Hypothalamus (tissue), 51 donors: ENCODE measurements at regions not wholly inside any gene's neighbourhood (a gene's known extent, or its start where the extent isn't known, plus 50 kb on each side); places are given as distances from the start of the nearest gene placed in this dataset.
"Not testable (repeated sequence)": the region's sequence is repeated elsewhere in the genome, so short reads cannot be mapped to it uniquely, and the experiment has no call there.

Source experiments
- DNase-seq, 51 donors: peaks; one replicate each; lab custom pipeline; 2025; lab: John Stamatoyannopoulos, UW

GRCh38 chr17:72175787-72176515, 55.1 kb downstream of the SOX9 start:
- peak in 9 of 51 donors; percentile 3 to 47 (median 13) for DNase-seq

DNA sequence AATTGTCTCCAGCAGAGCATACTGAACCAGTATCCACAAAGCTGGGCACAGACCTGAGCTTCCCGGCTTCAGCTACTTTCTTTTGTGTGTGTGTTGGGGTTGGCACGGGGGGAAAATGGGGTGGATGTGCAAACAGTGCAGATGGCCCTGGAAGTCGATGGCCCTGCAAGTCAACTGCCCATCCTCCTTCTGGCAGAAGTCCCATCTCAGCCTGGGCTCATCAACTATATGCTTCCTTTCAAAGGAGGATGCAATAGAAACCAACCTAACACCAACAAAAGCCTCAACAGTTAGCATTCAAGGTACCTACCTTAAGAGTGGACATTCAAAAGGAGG, 55.7 kb downstream of the SOX9 start:
- DNase-seq = no peak

GRCh38 chr17:72176951-72177660, 56.3 kb downstream of the SOX9 start:
- no peak for DNase-seq

DNA sequence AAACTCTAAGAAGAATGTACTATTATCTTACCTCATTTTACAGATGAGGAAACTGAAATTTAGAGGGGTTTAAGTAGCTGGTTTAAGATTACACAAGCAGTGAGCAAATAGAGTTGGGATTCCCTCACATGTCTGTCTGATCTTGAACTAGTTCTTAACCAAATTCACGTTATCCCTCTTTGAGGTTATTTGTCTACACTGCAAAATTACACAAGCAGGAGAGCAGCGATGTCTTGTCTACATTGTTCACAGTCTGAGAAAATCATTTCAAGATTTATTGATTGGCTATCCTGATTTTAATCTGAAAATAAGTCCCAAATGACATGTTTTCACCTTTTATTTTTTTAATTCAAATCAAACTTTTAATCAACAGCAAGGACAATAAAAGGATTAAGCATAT, 56.9 kb downstream of the SOX9 start:
- DNase-seq = no peak

GRCh38 chr17:72182371-72182873, 61.6 kb downstream of the SOX9 start:
- peak in 20 of 51 donors; percentile 5 to 68 (median 40) for DNase-seq

DNA sequence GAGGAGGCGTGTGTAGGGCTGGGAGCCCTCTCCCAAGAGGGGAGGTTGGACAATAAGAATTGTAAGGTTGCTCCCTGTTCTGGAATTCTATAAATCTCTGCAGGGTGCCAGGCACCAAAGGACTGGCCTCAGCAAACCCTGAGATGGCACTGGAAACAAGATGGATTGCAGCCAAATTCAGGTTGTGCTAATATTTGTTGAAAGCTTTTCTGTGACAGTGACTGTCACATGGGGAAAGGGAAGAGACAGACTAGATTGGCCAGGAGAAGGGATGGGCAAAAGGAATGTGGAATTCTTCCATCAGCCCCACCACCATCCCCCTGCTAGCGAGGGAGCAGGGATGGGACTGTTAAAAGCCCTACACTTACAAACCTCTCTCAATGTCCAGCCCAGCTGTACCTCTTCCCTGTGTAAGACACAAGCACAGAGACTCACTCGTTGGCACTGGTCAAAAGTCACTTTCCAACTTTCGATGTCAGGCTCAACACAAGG, 62.4 kb downstream of the SOX9 start:
- no peak for DNase-seq

GRCh38 chr17:72184805-72185204, 64.0 kb downstream of the SOX9 start:
- peak in 1 of 51 donors; percentile 3 for DNase-seq

GRCh38 chr17:72185564-72185963, 64.7 kb downstream of the SOX9 start:
- no peak for DNase-seq

DNA sequence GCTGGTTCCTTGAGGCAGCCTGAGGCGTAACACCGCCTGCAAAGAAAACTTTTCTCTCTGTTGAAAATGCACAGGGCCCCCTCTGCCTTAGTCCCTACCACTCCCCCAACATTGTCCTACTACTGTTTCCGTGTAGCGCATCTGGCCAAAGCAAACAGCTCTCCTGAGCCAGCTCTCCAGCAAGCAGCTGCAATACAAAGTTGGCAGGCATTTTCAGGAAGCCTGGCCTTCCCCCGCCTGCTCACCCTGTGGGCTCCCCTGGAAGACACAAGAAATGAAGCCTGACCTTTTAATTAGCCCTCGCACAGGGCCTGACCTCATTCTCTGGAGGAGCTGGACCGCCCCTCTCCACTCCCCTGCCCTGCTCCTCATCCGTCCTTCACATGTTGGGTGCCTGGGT, 66.7 kb downstream of the SOX9 start:
- peak in 2 of 51 donors; percentile 6 to 16 for DNase-seq

DNA sequence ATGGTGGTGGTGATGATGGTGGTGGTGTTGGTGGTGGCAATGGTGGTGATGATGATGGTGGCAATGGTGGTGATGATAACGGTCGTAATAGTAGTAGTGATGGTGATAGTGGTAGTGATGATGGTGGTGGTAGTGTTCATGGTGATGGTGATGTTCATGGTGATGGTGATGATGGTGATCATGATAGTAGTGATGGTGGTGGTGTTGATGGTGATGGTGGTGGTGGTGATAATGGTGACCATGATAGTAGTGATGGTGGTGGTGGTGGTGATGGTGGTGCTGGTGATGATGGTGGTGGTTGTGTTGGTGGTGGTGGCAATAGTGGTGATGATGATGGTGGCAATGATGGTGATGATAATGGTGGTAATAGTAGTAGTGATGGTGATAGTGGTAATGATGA, 68.0 kb downstream of the SOX9 start:
- no peak for DNase-seq

DNA sequence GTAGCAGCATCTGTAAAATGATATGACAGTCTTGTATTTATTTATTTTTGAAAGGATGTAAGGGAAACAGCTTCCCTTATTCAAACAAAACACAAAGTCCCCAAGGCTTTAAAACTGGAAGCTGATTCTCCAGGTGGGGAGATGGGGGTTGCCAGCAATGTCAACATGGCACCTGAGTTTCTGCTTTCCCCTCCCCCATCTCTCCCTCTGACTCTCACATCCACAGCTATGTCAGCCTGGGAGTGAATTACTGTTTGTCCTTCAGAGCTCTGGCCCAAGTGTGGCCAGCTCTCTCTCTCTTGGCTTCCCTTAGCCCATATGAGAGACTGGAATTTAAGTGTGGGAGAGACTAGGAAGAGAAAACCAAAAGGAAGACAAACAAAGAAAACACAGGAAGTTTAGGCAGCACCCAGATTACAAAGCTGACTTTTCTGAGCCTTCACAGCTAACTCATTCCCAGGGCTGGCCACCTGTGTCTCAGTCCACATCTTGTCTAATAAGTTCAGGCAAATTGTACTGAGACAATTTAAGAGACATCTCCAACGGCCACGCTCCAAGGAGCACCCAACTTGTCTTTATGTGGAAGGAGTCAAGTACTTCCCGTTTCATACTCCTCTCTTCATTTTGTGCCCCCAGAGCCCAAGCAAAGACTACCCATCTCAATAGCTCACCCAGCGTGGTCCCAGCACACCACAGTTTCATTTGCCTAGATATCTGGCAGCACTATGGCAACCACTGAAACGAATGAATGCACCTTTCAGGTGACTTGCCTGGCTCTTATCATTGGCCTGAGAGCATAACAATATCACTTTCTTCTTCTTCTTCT, 69.2 kb downstream of the SOX9 start:
- no peak for DNase-seq

GRCh38 chr17:72191356-72191755, 70.5 kb downstream of the SOX9 start:
- no peak for DNase-seq

DNA sequence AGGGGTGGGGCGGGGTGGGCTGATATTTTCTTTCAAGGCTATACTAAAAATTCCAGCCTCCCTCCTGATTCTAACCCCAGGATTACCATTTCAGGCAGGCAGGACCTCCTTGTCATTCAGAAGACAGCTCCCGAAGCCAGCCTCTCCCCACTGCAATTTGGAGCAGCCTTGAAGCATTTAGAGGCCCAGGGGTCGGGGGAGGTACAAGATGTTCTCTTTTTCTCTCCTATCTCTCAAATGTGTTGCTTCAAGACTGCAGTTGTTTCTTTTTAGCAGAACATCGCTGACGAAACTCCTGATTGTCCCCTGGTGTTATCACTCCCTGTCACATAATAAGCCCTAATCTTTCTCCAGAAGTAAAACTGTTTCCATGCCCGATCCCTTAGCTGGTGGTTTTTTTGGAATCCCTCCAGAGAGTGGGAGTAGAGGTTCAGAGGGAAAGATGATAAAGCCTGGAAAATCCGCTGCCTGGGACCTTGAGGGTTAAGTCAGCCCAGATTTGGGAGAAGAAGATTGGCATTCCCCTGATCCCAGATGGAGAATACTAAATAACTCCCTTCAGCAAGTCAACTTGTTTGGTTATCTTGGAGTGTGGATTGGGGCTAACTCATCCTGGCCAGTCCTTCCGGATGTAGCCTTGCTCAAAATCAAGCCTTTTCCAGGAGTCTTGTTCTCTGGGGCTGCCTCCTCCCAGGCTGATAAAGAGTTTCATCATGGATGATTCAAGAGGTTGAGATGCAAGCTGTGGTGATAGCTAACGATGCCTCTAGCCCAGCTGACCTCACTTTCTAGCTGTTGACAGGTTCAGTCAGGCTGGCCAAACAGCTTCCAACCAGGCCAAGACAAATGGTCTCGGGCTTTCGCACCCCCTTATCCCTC, 71.3 kb downstream of the SOX9 start:
- peak in 1 of 51 donors; percentile 34 for DNase-seq

DNA sequence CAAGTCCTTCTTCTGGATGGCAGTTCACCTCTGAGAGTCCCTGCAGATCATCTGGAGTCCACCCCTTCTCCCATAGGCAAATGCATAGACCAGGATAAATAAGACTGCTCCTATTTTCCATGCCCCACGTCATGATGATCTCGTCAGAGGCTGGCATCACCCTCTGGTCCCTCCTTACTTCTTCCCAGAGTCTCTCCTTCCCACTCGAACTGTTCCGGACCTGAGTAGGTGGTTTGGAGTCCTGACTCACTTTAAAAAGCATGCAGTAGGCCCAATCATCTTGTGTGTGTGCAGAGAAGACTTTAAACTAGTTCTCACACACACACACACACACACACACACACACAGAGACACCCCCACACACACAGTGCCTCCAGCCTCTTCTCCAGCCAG, 72.0 kb downstream of the SOX9 start:
- DNase-seq = peak in 1 of 51 donors; percentile 34

GRCh38 chr17:72193391-72194106, 72.7 kb downstream of the SOX9 start:
- DNase-seq = no peak

DNA sequence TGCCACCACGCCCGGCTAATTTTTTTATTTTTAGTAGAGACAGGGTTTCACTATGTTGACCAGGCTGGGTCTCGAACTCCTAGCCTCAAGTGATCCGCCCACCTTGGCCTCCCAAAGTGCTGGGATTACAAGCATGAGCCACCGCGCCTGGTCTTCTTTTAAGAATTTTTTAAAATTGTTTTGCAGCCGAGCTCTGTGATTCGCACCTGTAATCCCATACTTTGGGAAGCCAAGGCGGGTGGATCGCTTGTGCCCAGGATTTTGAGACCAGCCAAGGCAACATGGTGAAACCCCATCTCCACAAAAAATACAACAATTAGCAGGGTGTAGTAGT, 73.3 kb downstream of the SOX9 start:
- not testable (repeated sequence) for DNase-seq

- no peak for DNase-seq
Observed at GRCh38 chr17:72199256-72199655, 78.4 kb downstream of the SOX9 start.

DNA sequence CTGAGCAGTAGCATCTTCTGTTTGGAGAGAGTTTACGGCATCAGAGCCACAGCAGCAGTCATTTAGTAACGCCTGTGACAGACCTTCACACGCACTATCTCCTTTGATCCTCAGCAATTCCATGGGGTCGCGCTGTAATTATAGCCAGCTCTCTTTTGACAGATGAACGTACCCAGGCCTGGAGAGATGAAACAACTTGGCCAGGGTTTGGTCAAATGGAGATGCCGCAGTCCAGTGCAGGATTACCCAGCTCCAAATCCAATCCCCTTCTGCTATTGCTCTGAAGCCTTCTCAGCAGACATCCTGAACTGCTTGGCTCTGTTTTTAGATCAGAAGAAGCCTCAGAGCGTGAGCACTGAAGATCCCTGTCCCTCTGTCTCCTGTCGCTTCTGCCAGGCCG, 83.9 kb downstream of the SOX9 start:
- no peak for DNase-seq

- peak in 30 of 51 donors; percentile 6 to 69 (median 32) for DNase-seq
Observed at GRCh38 chr17:72205357-72205756, 84.5 kb downstream of the SOX9 start.

DNA sequence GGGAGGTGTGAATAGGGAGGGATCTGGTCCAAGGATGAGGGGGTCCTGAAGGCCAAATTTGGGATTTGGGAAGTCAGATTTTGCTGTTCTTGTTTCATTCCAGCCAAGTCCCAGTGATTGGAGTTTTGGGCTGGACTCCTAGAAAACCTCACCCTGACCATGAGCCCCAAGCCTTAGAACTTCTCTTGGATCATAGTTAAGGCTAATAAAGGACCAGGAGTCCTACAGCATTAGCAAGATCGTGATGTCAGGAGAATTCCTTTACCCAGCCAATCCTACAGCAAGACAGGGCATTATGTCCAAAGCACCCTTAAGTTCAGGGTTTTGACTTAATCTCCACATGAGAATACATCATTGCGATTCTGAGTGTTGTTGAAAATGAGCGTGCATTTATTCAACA, 85.0 kb downstream of the SOX9 start:
- DNase-seq = no peak
